Esophagus squamous epithelium (tissue), 5 donors: ENCODE measurements at regions not wholly inside any gene's neighbourhood (a gene's known extent, or its start where the extent isn't known, plus 50 kb on each side); places are given as distances from the start of the nearest gene placed in this dataset.
A peak's percentile ranks its signal among the peaks of the same experiment; 100 is the strongest.

Experiments
- DNase-seq: peaks from one replicate; lab custom pipeline; 2025; lab: John Stamatoyannopoulos, UW
- H3K27ac ChIP-seq, 4 donors: fragments of 200-600 bp; sonication (generic); one replicate each; pipeline ENCODE4 v1.5.1; 2016 to 2019; ENCODE audit warnings: mild to moderate bottlenecking in 1 of 4
- H3K27me3 ChIP-seq, 4 donors: fragments of 200-600 bp; sonication (generic); 1 replicate in 3 of 4; 2 replicates in 1 of 4; pipeline versions ENCODE4 v1.5.1 to v1.6.0; 2017 to 2021; ENCODE audit warnings: antibody characterized with exemption in 1 of 4
- H3K36me3 ChIP-seq, 3 donors: fragments of 200-600 bp; sonication (generic); one replicate each; pipeline ENCODE4 v1.5.1; 2016 to 2019
- H3K4me1 ChIP-seq, 3 donors: fragments of 200-600 bp; sonication (generic); one replicate each; pipeline ENCODE4 v1.5.1; 2017 to 2019
- H3K4me3 ChIP-seq, 4 donors: fragments of 200-600 bp; sonication (generic); 1 replicate in 3 of 4; 2 replicates in 1 of 4; pipeline ENCODE4 v1.5.1; 2016 to 2019; ENCODE audit warnings: mild to moderate bottlenecking in 2 of 4, moderate library complexity in 1 of 4
- H3K9me3 ChIP-seq, 3 donors: fragments of 200-600 bp; sonication (generic); one replicate each; pipeline ENCODE4 v1.5.1; 2016 to 2019
- POLR2A ChIP-seq, 4 donors: fragments of 450-650 bp; IDR thresholded peaks; one replicate each; pipeline ENCODE4 v1.6.1; 2017; ENCODE audit warnings: antibody characterized with exemption in 4 of 4, mild to moderate bottlenecking in 4 of 4, moderate library complexity in 3 of 4
- WGBS, 2 donors: methylation state at CpG; one replicate each; pipeline ENCODE4 v1.1.5; 2018; 5-methylcytosine and 5-hydroxymethylcytosine counted together
- intact Hi-C: fragments of 100-400 bp; cut with DNase I; formaldehyde crosslinking; loops from one replicate; pipeline ENCODE4 v1.15.0; 2022
- TF ChIP-seq, protein P1 (sequence below), 6 experiments: fragments of 450-650 bp in 4 of 6; fragments of 200-600 bp in 2 of 6; sonication (generic) in 2 of 6; IDR thresholded peaks; one replicate each; pipeline ENCODE4 v1.5.1; 2016 to 2019; ENCODE audit warnings: antibody characterized with exemption in 6 of 6, mild to moderate bottlenecking in 4 of 6, moderate library complexity in 4 of 6
- donor health status: DM: yes; HTN: yes; CAD: no.

DNA sequence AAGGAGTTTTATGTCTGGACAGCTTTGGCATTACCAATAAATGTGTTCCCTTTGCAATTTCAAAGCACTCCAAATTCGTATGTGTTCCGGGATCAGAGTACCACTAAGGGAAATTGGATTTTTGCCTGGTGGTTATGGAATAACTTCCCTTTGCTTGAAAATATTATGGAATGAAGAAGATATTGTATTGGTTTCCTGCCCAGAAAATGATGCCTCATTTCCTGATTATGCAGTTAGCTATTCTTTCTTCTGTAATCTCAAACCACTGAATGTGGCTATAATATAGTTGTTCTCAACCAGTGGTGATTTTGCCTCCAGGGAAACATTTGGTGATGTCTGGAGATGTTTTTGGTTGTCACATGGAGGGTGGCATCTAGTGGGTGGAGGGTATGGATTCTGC is 142.9 kb downstream of the PCDH7 start:
- 65 to 67% methylated on average over 2 of the region's 2 CpGs for WGBS, 2 donors
- Histone ChIP-seq H3K27ac (no peak overlapping the region), H3K9me3 (no peaks in the 10 kb centered on the region), H3K4me1 (peaks cover 0 to 21% (median 8%) of the 10 kb centered on the region in 3 donors), H3K4me3 (no peak overlapping the region), H3K36me3 (no peaks in the 10 kb centered on the region), H3K27me3 (no peaks in the 10 kb centered on the region)
- no peak for DNase-seq
- intact Hi-C loops: no loop called here
- TF ChIP-seq, protein P1, sequence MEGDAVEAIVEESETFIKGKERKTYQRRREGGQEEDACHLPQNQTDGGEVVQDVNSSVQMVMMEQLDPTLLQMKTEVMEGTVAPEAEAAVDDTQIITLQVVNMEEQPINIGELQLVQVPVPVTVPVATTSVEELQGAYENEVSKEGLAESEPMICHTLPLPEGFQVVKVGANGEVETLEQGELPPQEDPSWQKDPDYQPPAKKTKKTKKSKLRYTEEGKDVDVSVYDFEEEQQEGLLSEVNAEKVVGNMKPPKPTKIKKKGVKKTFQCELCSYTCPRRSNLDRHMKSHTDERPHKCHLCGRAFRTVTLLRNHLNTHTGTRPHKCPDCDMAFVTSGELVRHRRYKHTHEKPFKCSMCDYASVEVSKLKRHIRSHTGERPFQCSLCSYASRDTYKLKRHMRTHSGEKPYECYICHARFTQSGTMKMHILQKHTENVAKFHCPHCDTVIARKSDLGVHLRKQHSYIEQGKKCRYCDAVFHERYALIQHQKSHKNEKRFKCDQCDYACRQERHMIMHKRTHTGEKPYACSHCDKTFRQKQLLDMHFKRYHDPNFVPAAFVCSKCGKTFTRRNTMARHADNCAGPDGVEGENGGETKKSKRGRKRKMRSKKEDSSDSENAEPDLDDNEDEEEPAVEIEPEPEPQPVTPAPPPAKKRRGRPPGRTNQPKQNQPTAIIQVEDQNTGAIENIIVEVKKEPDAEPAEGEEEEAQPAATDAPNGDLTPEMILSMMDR (IDR thresholded peaks at IDR 0.05): no peak
- no peak for TF ChIP-seq POLR2A (IDR thresholded peaks at IDR 0.05)

DNA sequence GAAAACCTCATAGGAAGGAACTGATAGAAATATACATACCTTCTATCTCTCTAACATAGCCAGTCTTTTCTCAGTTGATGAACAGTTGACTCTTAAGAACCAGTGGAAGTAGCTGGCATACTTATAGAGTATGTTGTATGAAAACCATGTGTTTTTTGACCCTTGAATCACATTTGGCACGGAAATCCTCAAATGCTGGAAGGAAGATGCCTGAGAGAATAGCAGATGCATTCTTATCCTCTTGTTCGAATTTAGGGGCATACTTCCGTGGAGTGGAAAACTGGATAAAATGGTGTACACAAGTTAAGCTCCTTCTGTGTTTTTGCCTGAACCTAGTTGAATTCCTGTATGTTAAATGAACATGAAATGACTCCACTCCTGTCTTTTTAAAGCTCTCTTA is 145.5 kb downstream of the PCDH7 start:
- Histone ChIP-seq H3K4me1 (peaks cover 0 to 36% (median 9%) of the 10 kb centered on the region in 3 donors), H3K27me3 (no peaks in the 10 kb centered on the region), H3K36me3 (no peaks in the 10 kb centered on the region), H3K9me3 (no peaks in the 10 kb centered on the region), H3K4me3 (no peak overlapping the region), H3K27ac (peak overlapping the region in 2 of 4 donors; percentile 7 to 19)
- intact Hi-C loops: no loop called here
- TF ChIP-seq, protein P1 (IDR thresholded peaks at IDR 0.05): no peak
- TF ChIP-seq POLR2A (IDR thresholded peaks at IDR 0.05): no peak
- no peak for DNase-seq
- WGBS, 2 donors: 72 to 96% methylated on average over 3 of the region's 3 CpGs

DNA sequence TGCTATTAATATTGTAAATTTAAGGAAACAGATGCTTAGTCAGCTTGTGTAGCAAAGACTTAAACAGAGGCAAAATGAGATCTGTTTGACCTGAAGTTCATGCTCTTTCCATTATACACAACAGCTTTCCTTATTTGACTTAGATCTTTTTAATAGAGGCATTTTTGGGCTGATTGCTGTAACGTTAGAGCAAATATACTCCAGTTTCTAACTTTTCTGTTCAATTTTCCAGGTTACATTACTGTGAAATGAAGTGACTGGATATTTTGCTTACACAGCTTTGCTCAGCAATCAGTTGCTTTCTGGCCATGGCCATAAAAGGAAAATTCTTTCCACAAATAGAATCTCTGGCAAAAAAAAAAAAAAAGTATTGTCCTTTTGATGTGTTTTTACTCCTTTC is 146.2 kb downstream of the PCDH7 start:
- H3K36me3 ChIP-seq: no peaks in the 10 kb centered on the region
- peak overlapping the region in 2 of 4 donors; percentile 19 to 48 for H3K27ac ChIP-seq
- peaks cover 0 to 41% (median 10%) of the 10 kb centered on the region in 3 donors for H3K4me1 ChIP-seq
- no peaks in the 10 kb centered on the region for H3K9me3 ChIP-seq
- no peak for DNase-seq
- WGBS, 2 donors: 19 to 34% methylated on average over 1 of the region's 1 CpG
- TF ChIP-seq, protein P1 (IDR thresholded peaks at IDR 0.05): no peak
- no peak for TF ChIP-seq POLR2A (IDR thresholded peaks at IDR 0.05)
- no peaks in the 10 kb centered on the region for H3K27me3 ChIP-seq
- H3K4me3 ChIP-seq: no peak overlapping the region
- intact Hi-C loops: no loop called here

DNA sequence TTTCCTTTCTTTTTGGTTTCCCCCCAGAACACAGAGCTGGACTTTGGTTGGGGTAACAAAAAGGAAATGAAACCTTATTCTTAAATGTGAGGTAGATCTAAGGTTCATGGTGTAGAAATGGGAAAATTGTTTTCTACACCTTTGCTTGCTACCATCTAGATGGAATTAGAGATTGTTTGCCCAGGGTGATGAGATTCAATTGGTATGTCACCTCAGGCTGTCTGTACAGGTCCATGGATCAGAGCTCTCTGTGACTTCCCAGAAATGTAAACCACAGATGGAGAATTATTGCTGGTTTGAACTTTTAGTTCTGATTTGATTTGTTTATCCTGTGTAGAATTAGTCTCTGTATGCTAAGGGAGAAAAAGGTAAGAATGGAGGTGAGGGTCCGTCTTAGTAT is 146.7 kb downstream of the PCDH7 start:
- H3K27ac ChIP-seq: peak overlapping the region in 3 of 4 donors; percentile 19 to 49 (median 48)
- no peak for DNase-seq
- H3K36me3 ChIP-seq: no peaks in the 10 kb centered on the region
- 69 to 76% methylated on average over 1 of the region's 1 CpG for WGBS, 2 donors
- H3K9me3 ChIP-seq: no peaks in the 10 kb centered on the region
- peaks cover 0 to 41% (median 10%) of the 10 kb centered on the region in 3 donors for H3K4me1 ChIP-seq
- no peak overlapping the region for H3K4me3 ChIP-seq
- no peaks in the 10 kb centered on the region for H3K27me3 ChIP-seq
- TF ChIP-seq, protein P1 (IDR thresholded peaks at IDR 0.05): no peak
- intact Hi-C loops: no loop called here

DNA sequence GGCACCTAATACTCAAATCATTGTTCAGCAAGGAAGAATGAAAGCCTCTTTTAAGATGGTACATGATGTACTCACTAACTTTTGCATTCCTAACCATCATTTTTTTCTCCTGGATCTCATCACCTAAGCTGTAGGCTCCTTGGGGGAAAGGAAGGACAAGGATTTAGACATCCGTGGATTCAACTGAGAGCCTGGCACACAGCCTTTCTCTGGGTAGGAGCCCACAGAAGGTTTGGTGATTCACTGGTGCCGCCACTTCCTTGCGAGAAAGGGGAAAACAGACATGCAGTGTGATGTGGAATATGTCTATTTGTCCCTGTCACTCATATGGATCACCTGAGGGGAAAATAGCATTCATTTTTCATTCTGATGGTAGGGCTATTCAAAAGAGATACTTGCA is 147.3 kb downstream of the PCDH7 start:
- 47 to 59% methylated on average over 2 to 3 of the region's 3 CpGs for WGBS, 2 donors

More for the DNA sequence above, 147.3 kb downstream of the PCDH7 start:
- no peaks in the 10 kb centered on the region for H3K27me3 ChIP-seq
- peak overlapping the region in 2 of 4 donors; percentile 19 to 49 for H3K27ac ChIP-seq
- H3K4me1 ChIP-seq: peaks cover 0 to 41% (median 10%) of the 10 kb centered on the region in 3 donors
- intact Hi-C loops: no loop called here
- H3K4me3 ChIP-seq: no peak overlapping the region
- no peaks in the 10 kb centered on the region for H3K9me3 ChIP-seq
- TF ChIP-seq POLR2A (IDR thresholded peaks at IDR 0.05): no peak
- TF ChIP-seq, protein P1 (IDR thresholded peaks at IDR 0.05): no peak
- DNase-seq: no peak
- H3K36me3 ChIP-seq: no peaks in the 10 kb centered on the region
